Activated CD8-positive, alpha-beta memory T cell treated with anti-CD3 and anti-CD28 coated beads, Interleukin-2, amount 10 ng/mL, durations not matched to agents 7 days and 5 days (primary cell): ENCODE measurements at regions not wholly inside any gene's neighbourhood (a gene's known extent, or its start where the extent isn't known, plus 50 kb on each side); places are given as distances from the start of the nearest gene placed in this dataset.

Experiments
- ATAC-seq: fragments of 150-1000 bp; cut with Tn5 transposase; one replicate; pipeline ENCODE4 v1.10.0; 2021; ENCODE audit warnings: moderate library complexity
- CTCF ChIA-PET: fragments of 350-600 bp; sonication (Branson Sonifier 250); formaldehyde crosslinking; loops from one replicate; lab custom pipeline; 2021; ENCODE audit warnings: antibody characterized with exemption; lab: Charles Lee
- DNase-seq: peaks from one replicate; pipeline ENCODE4 v3.0.0-alpha.2; 2020
- H3K27ac Mint-ChIP-seq: one replicate; pipeline ENCODE4 v1.8.0; 2021; ENCODE audit warnings: mild to moderate bottlenecking, mixed read lengths
- H3K27me3 Mint-ChIP-seq: one replicate; pipeline ENCODE4 v1.8.0; 2021; ENCODE audit warnings: mixed read lengths
- H3K36me3 Mint-ChIP-seq: one replicate; pipeline ENCODE4 v1.8.0; 2021; ENCODE audit warnings: mild to moderate bottlenecking, mixed read lengths
- H3K4me1 Mint-ChIP-seq: one replicate; pipeline ENCODE4 v1.8.0; 2021; ENCODE audit warnings: mixed read lengths
- H3K4me3 Mint-ChIP-seq: one replicate; pipeline ENCODE4 v1.8.0; 2021; ENCODE audit warnings: mild to moderate bottlenecking, moderate library complexity, mixed read lengths
- H3K9me3 Mint-ChIP-seq: one replicate; pipeline ENCODE4 v1.8.0; 2022; ENCODE audit warnings: low read depth, mixed read lengths

- no peaks in the 10 kb centered on the region for H3K36me3 Mint-ChIP-seq
- H3K4me1 Mint-ChIP-seq, result no peaks in the 10 kb centered on the region
- CTCF ChIA-PET, result no interaction called here
- no peaks in the 10 kb centered on the region for H3K27me3 Mint-ChIP-seq
- no peak overlapping the region for H3K27ac Mint-ChIP-seq
- DNase-seq (no peak), ATAC-seq (no peak)
- H3K9me3 Mint-ChIP-seq, result peaks cover 15% of the 10 kb centered on the region
- H3K4me3 Mint-ChIP-seq, result no peak overlapping the region
These were observed 798.3 kb downstream of the NXPH1 start for GRCh38 chr7:9231630-9232121.

GRCh38 chr7:9240001-9240400 is 806.6 kb downstream of the NXPH1 start:
- no peak for ATAC-seq

GRCh38 chr7:9241826-9242225 is 808.4 kb downstream of the NXPH1 start:
- H3K9me3 Mint-ChIP-seq, result peaks cover 6% of the 10 kb centered on the region
- no peaks in the 10 kb centered on the region for H3K36me3 Mint-ChIP-seq
- no peak overlapping the region for H3K4me3 Mint-ChIP-seq
- H3K27me3 Mint-ChIP-seq, result no peaks in the 10 kb centered on the region
- no peak overlapping the region for H3K27ac Mint-ChIP-seq
- H3K4me1 Mint-ChIP-seq, result no peaks in the 10 kb centered on the region
- no peak for DNase-seq
- CTCF ChIA-PET, result no interaction called here
- ATAC-seq, result no peak

More at GRCh38 chr7:9240001-9240400, 806.6 kb downstream of the NXPH1 start:
- no peak overlapping the region for H3K27ac Mint-ChIP-seq
- no peaks in the 10 kb centered on the region for H3K36me3 Mint-ChIP-seq
- CTCF ChIA-PET, result no interaction called here
- H3K4me1 Mint-ChIP-seq, result no peaks in the 10 kb centered on the region
- DNase-seq, result no peak
- no peaks in the 10 kb centered on the region for H3K27me3 Mint-ChIP-seq
- peaks cover 4% of the 10 kb centered on the region for H3K9me3 Mint-ChIP-seq
- no peak overlapping the region for H3K4me3 Mint-ChIP-seq

- H3K9me3 Mint-ChIP-seq, result peaks cover 7% of the 10 kb centered on the region
- CTCF ChIA-PET, result no interaction called here
- H3K27me3 Mint-ChIP-seq, result no peaks in the 10 kb centered on the region
- no peak overlapping the region for H3K4me3 Mint-ChIP-seq
- H3K27ac Mint-ChIP-seq, result no peak overlapping the region
- DNase-seq (no peak), ATAC-seq (no peak)
- no peaks in the 10 kb centered on the region for H3K36me3 Mint-ChIP-seq
- H3K4me1 Mint-ChIP-seq, result no peaks in the 10 kb centered on the region
These were observed 809.2 kb downstream of the NXPH1 start for GRCh38 chr7:9242636-9243035.

- CTCF ChIA-PET, result no interaction called here
- Mint-ChIP-seq H3K36me3 (no peaks in the 10 kb centered on the region), H3K4me3 (no peak overlapping the region), H3K27ac (no peak overlapping the region), H3K4me1 (no peaks in the 10 kb centered on the region), H3K9me3 (peaks cover 21% of the 10 kb centered on the region), H3K27me3 (no peaks in the 10 kb centered on the region)
- DNase-seq (no peak), ATAC-seq (no peak)
These were observed 817.5 kb downstream of the NXPH1 start for GRCh38 chr7:9250876-9251275.

GRCh38 chr7:9264395-9264794 is 831.0 kb downstream of the NXPH1 start:
- H3K4me3 Mint-ChIP-seq, result no peak overlapping the region
- H3K27ac Mint-ChIP-seq, result no peak overlapping the region
- peaks cover 14% of the 10 kb centered on the region for H3K9me3 Mint-ChIP-seq
- CTCF ChIA-PET, result no interaction called here
- no peaks in the 10 kb centered on the region for H3K27me3 Mint-ChIP-seq
- DNase-seq, result no peak
- H3K4me1 Mint-ChIP-seq, result no peaks in the 10 kb centered on the region
- no peaks in the 10 kb centered on the region for H3K36me3 Mint-ChIP-seq
- ATAC-seq, result no peak

GRCh38 chr7:9280088-9280487 is 846.7 kb downstream of the NXPH1 start:
- no peaks in the 10 kb centered on the region for H3K4me1 Mint-ChIP-seq
- H3K4me3 Mint-ChIP-seq, result no peak overlapping the region
- no peak for ATAC-seq
- no peak overlapping the region for H3K27ac Mint-ChIP-seq
- H3K9me3 Mint-ChIP-seq, result peaks cover 2% of the 10 kb centered on the region
- no peaks in the 10 kb centered on the region for H3K36me3 Mint-ChIP-seq
- DNase-seq, result no peak
- CTCF ChIA-PET, result no interaction called here
- no peaks in the 10 kb centered on the region for H3K27me3 Mint-ChIP-seq

- Mint-ChIP-seq H3K9me3 (peaks cover 8% of the 10 kb centered on the region), H3K4me1 (no peaks in the 10 kb centered on the region), H3K27ac (no peak overlapping the region), H3K27me3 (no peaks in the 10 kb centered on the region), H3K36me3 (no peaks in the 10 kb centered on the region), H3K4me3 (no peak overlapping the region)
- DNase-seq, result no peak
- ATAC-seq, result no peak
- CTCF ChIA-PET, result no interaction called here
These were observed 849.8 kb downstream of the NXPH1 start for GRCh38 chr7:9283246-9283645.

- Mint-ChIP-seq H3K4me1 (no peaks in the 10 kb centered on the region), H3K27ac (no peak overlapping the region)
- CTCF ChIA-PET, result no interaction called here
These were observed 869.0 kb downstream of the NXPH1 start for GRCh38 chr7:9302436-9302835.

GRCh38 chr7:9307131-9307530 is 873.7 kb downstream of the NXPH1 start:
- Mint-ChIP-seq H3K27me3 (no peaks in the 10 kb centered on the region), H3K4me1 (no peaks in the 10 kb centered on the region), H3K9me3 (peaks cover 5% of the 10 kb centered on the region), H3K36me3 (no peaks in the 10 kb centered on the region), H3K27ac (no peak overlapping the region), H3K4me3 (no peak overlapping the region)
- CTCF ChIA-PET, result no interaction called here
- ATAC-seq (no peak), DNase-seq (no peak)

More at GRCh38 chr7:9302436-9302835, 869.0 kb downstream of the NXPH1 start:
- ATAC-seq, result no peak
- Mint-ChIP-seq H3K4me3 (no peak overlapping the region), H3K27me3 (no peaks in the 10 kb centered on the region), H3K36me3 (no peaks in the 10 kb centered on the region), H3K9me3 (peaks cover 6% of the 10 kb centered on the region)
- no peak for DNase-seq

GRCh38 chr7:9324513-9324912 is 891.1 kb downstream of the NXPH1 start:
- no peak for ATAC-seq

GRCh38 chr7:9328296-9328695 is 894.9 kb downstream of the NXPH1 start:
- Mint-ChIP-seq H3K4me3 (no peak overlapping the region), H3K4me1 (no peaks in the 10 kb centered on the region), H3K9me3 (peaks cover 2% of the 10 kb centered on the region), H3K27ac (no peak overlapping the region), H3K27me3 (no peaks in the 10 kb centered on the region), H3K36me3 (no peaks in the 10 kb centered on the region)
- ATAC-seq, result no peak
- CTCF ChIA-PET, result no interaction called here
- no peak for DNase-seq

More at GRCh38 chr7:9324513-9324912, 891.1 kb downstream of the NXPH1 start:
- Mint-ChIP-seq H3K36me3 (no peaks in the 10 kb centered on the region), H3K27ac (no peak overlapping the region), H3K4me3 (no peak overlapping the region), H3K4me1 (no peaks in the 10 kb centered on the region), H3K9me3 (peaks cover 8% of the 10 kb centered on the region), H3K27me3 (no peaks in the 10 kb centered on the region)
- DNase-seq, result no peak
- CTCF ChIA-PET, result no interaction called here

GRCh38 chr7:9349625-9350024 is 916.2 kb downstream of the NXPH1 start:
- no peaks in the 10 kb centered on the region for H3K27me3 Mint-ChIP-seq
- H3K4me1 Mint-ChIP-seq, result no peaks in the 10 kb centered on the region
- ATAC-seq (no peak), DNase-seq (no peak)
- CTCF ChIA-PET, result no interaction called here
- no peaks in the 10 kb centered on the region for H3K36me3 Mint-ChIP-seq
- peaks cover 9% of the 10 kb centered on the region for H3K9me3 Mint-ChIP-seq
- no peak overlapping the region for H3K27ac Mint-ChIP-seq
- H3K4me3 Mint-ChIP-seq, result no peak overlapping the region

GRCh38 chr7:9391221-9391620 is 957.8 kb downstream of the NXPH1 start:
- Mint-ChIP-seq H3K27me3 (no peaks in the 10 kb centered on the region), H3K4me3 (no peak overlapping the region), H3K4me1 (no peaks in the 10 kb centered on the region), H3K9me3 (peaks cover 20% of the 10 kb centered on the region), H3K36me3 (no peaks in the 10 kb centered on the region), H3K27ac (no peak overlapping the region)
- CTCF ChIA-PET, result no interaction called here
- no peak for DNase-seq
- ATAC-seq, result no peak

- H3K4me1 Mint-ChIP-seq, result no peaks in the 10 kb centered on the region
- peaks cover 16% of the 10 kb centered on the region for H3K9me3 Mint-ChIP-seq
These were observed 958.6 kb downstream of the NXPH1 start for GRCh38 chr7:9391984-9392383.

More at GRCh38 chr7:9391984-9392383, 958.6 kb downstream of the NXPH1 start:
- ATAC-seq (no peak), DNase-seq (no peak)
- H3K27me3 Mint-ChIP-seq, result no peaks in the 10 kb centered on the region
- no peaks in the 10 kb centered on the region for H3K36me3 Mint-ChIP-seq
- H3K27ac Mint-ChIP-seq, result no peak overlapping the region
- CTCF ChIA-PET, result no interaction called here
- H3K4me3 Mint-ChIP-seq, result no peak overlapping the region
